H1 (cell line): ENCODE measurements at regions not wholly inside any gene's neighbourhood (a gene's known extent, or its start where the extent isn't known, plus 50 kb on each side); places are given as distances from the start of the nearest gene placed in this dataset.

Experiments used
- CTCF ChIA-PET: fragments of 300-600 bp; sonication (Branson Sonifier 250); formaldehyde crosslinking; loops from one replicate; lab custom pipeline; 2021; ENCODE audit not compliant: partially characterized antibody; lab: Charles Lee
- POLR2A ChIA-PET: fragments of 300-600 bp; sonication (Branson Sonifier 250); formaldehyde crosslinking; loops from one replicate; lab custom pipeline; 2021; ENCODE audit warnings: inconsistent platforms; ENCODE audit not compliant: partially characterized antibody; lab: Charles Lee
- DNase-seq, 2 experiments: peaks; one replicate each; pipeline versions ENCODE4 v3.0.0 to v3.0.0-alpha.2; 2010 to 2022; ENCODE audit warnings: low spot score in 2 of 2, low read depth in 1 of 2, mixed read lengths in 1 of 2
- FAIRE-seq: peaks from 2 replicates; lab custom pipeline; 2011; peaks lifted over from hg19 to GRCh38; lab: Jason Lieb, UNC
- H2AFZ ChIP-seq: 2 replicates; pipeline ENCODE4 v1.8.1; 2012; ENCODE audit warnings: low read length, inconsistent platforms
- H2AK5ac ChIP-seq: 2 replicates; pipeline ENCODE4 v1.6.1; 2013; ENCODE audit warnings: low read depth, low read length
- H2BK120ac ChIP-seq: replicated peaks from 2 replicates; pipeline ENCODE3; 2013; ENCODE audit warnings: low read depth, low read length, inconsistent platforms
- H2BK12ac ChIP-seq: 2 replicates; pipeline ENCODE4 v1.6.1; 2013; ENCODE audit warnings: low read depth, low read length
- H2BK15ac ChIP-seq: 2 replicates; pipeline ENCODE4 v1.6.1; 2013; ENCODE audit warnings: low read length
- H2BK20ac ChIP-seq: 2 replicates; pipeline ENCODE4 v1.6.1; 2013; ENCODE audit warnings: low read length
- H2BK5ac ChIP-seq: 2 replicates; pipeline ENCODE4 v1.6.1; 2013; ENCODE audit warnings: low read depth, low read length
- H3K14ac ChIP-seq: 2 replicates; pipeline ENCODE4 v1.6.1; 2013; ENCODE audit warnings: inconsistent platforms; ENCODE audit not compliant: insufficient read length
- H3K18ac ChIP-seq: 2 replicates; pipeline ENCODE4 v1.6.1; 2013; ENCODE audit warnings: low read length; ENCODE audit errors: extremely low read depth
- H3K23ac ChIP-seq: 2 replicates; pipeline ENCODE4 v1.6.1; 2013; ENCODE audit warnings: inconsistent platforms; ENCODE audit not compliant: insufficient read length
- H3K23me2 ChIP-seq: 2 replicates; pipeline ENCODE4 v1.6.1; 2013; ENCODE audit warnings: low read depth, low read length
- H3K27ac ChIP-seq: 2 replicates; pipeline ENCODE4 v1.6.1; 2011; ENCODE audit warnings: low read depth, low read length, inconsistent platforms
- H3K27me3 ChIP-seq, 4 experiments: replicated peaks in 1 of 4; 1 replicate in 1 of 4; 2 replicates in 3 of 4; pipeline versions ENCODE4 v1.6.1 to v1.8.1; 2011 to 2013; ENCODE audit warnings: low read length in 3 of 4, mild to moderate bottlenecking in 3 of 4, inconsistent platforms in 2 of 4, mixed read lengths in 2 of 4, moderate library complexity in 1 of 4; ENCODE audit not compliant: control insufficient read depth in 3 of 4, insufficient read depth in 3 of 4; ENCODE audit errors: extremely low read depth in 1 of 4
- H3K36me3 ChIP-seq, 4 experiments: 2 replicates each; pipeline versions ENCODE4 v1.6.1 to v1.8.1; 2011 to 2013; ENCODE audit warnings: mild to moderate bottlenecking in 4 of 4, low read length in 3 of 4, moderate library complexity in 2 of 4, control low read depth in 1 of 4, inconsistent platforms in 1 of 4; ENCODE audit not compliant: insufficient read depth in 4 of 4, control insufficient read depth in 2 of 4
- H3K4ac ChIP-seq: replicated peaks from 2 replicates; pipeline ENCODE3; 2013; ENCODE audit warnings: low read length, low read depth, mixed read lengths, inconsistent platforms; ENCODE audit not compliant: insufficient read length
- H3K4me1 ChIP-seq, 4 experiments: replicated peaks in 1 of 4; 1 replicate in 1 of 4; 2 replicates in 3 of 4; pipeline versions ENCODE4 v1.6.1 to v1.8.1; 2011 to 2013; ENCODE audit warnings: low read length in 3 of 4, inconsistent platforms in 2 of 4, mixed read lengths in 1 of 4; ENCODE audit not compliant: insufficient read depth in 4 of 4, control insufficient read depth in 3 of 4
- H3K4me2 ChIP-seq, 2 experiments: 2 replicates each; pipeline versions ENCODE4 v1.6.1 to v1.8.1; 2011 to 2013; ENCODE audit warnings: low read depth in 2 of 2, low read length in 2 of 2, control low read depth in 1 of 2, inconsistent platforms in 1 of 2, mild to moderate bottlenecking in 1 of 2; ENCODE audit not compliant: insufficient read depth in 1 of 2
- H3K4me3 ChIP-seq, 4 experiments: fragments of 200-600, 300-600 bp in 1 of 4; sonication (generic), shearing (Covaris generic), sonication (Bioruptor Twin) in 1 of 4; 2 replicates each; pipeline versions ENCODE4 v1.5.1 to v1.8.1; 2011 to 2016; ENCODE audit warnings: low read length in 4 of 4, low read depth in 3 of 4, control low read depth in 2 of 4, inconsistent platforms in 2 of 4, mild to moderate bottlenecking in 2 of 4, mixed read lengths in 1 of 4, moderate library complexity in 1 of 4; ENCODE audit not compliant: insufficient read depth in 2 of 4; ENCODE audit errors: extremely low read depth in 1 of 4
- H3K56ac ChIP-seq: replicated peaks from 2 replicates; pipeline ENCODE3; 2013; ENCODE audit warnings: low read depth, mild to moderate bottlenecking, mixed read lengths, low read length, inconsistent platforms; ENCODE audit not compliant: insufficient read length
- H3K79me1 ChIP-seq: 2 replicates; pipeline ENCODE4 v1.6.1; 2013; ENCODE audit warnings: low read depth, low read length, control low read depth
- H3K79me2 ChIP-seq, 2 experiments: 2 replicates each; pipeline versions ENCODE4 v1.6.1 to v1.8.1; 2012 to 2013; ENCODE audit warnings: low read length in 2 of 2, mild to moderate bottlenecking in 2 of 2, inconsistent platforms in 1 of 2; ENCODE audit not compliant: insufficient read depth in 2 of 2, control insufficient read depth in 1 of 2
- H3K9ac ChIP-seq, 4 experiments: replicated peaks in 1 of 4; 1 replicate in 1 of 4; 2 replicates in 3 of 4; pipeline versions ENCODE4 v1.6.1 to v1.8.1; 2011 to 2013; ENCODE audit warnings: low read depth in 3 of 4, low read length in 3 of 4, control low read depth in 2 of 4, mild to moderate bottlenecking in 2 of 4, moderate library complexity in 2 of 4, inconsistent platforms in 1 of 4; ENCODE audit errors: extremely low read depth in 1 of 4
- H3K9me3 ChIP-seq, 2 experiments: 2 replicates each; pipeline versions ENCODE4 v1.6.1 to v1.8.1; 2012 to 2013; ENCODE audit warnings: mild to moderate bottlenecking in 2 of 2, moderate library complexity in 2 of 2, control low read depth in 1 of 2, inconsistent platforms in 1 of 2, low read depth in 1 of 2, low read length in 1 of 2, mixed read lengths in 1 of 2; ENCODE audit not compliant: insufficient read depth in 2 of 2
- H4K20me1 ChIP-seq, 2 experiments: replicated peaks in 1 of 2; 2 replicates each; pipeline versions ENCODE3 to v1.8.1; 2011 to 2013; ENCODE audit warnings: inconsistent platforms in 2 of 2, low read length in 2 of 2, mild to moderate bottlenecking in 1 of 2; ENCODE audit not compliant: insufficient read depth in 2 of 2, control insufficient read depth in 1 of 2
- H4K5ac ChIP-seq: 2 replicates; pipeline ENCODE4 v1.6.1; 2013; ENCODE audit warnings: low read length, low read depth, mixed read lengths, inconsistent platforms; ENCODE audit not compliant: insufficient read length
- H4K8ac ChIP-seq: 2 replicates; pipeline ENCODE4 v1.8.0; 2013; ENCODE audit warnings: mild to moderate bottlenecking, moderate library complexity, low read length, inconsistent platforms; ENCODE audit not compliant: insufficient read depth; ENCODE audit errors: extremely low read depth
- H4K91ac ChIP-seq: replicated peaks from 2 replicates; pipeline ENCODE3; 2013; ENCODE audit warnings: low read length, mixed read lengths, inconsistent platforms; ENCODE audit not compliant: insufficient read length
- BCL11A ChIP-seq, 2 experiments: IDR thresholded peaks; one replicate each; pipeline ENCODE4 v1.6.1; 2011; ENCODE audit warnings: low read depth in 2 of 2, low read length in 2 of 2, mild to moderate bottlenecking in 2 of 2
- BRCA1 ChIP-seq: IDR thresholded peaks from 2 replicates; pipeline ENCODE4 v1.6.1; 2012; ENCODE audit warnings: low read depth, low read length, improper control_type of control experiment
- CEBPB ChIP-seq: IDR thresholded peaks from 2 replicates; pipeline ENCODE4 v1.6.1; 2012; ENCODE audit warnings: low read depth, low read length
- CHD1 ChIP-seq: IDR thresholded peaks from 2 replicates; pipeline ENCODE4 v1.6.1; 2012; ENCODE audit warnings: low read depth, low read length, improper control_type of control experiment
- GTF2F1 ChIP-seq: IDR thresholded peaks from 2 replicates; pipeline ENCODE4 v1.6.1; 2012; ENCODE audit warnings: low read depth, low read length, improper control_type of control experiment, borderline replicate concordance
- KDM4A ChIP-seq: IDR thresholded peaks from one replicate; pipeline ENCODE4 v1.7.1; 2012; ENCODE audit warnings: low read depth, mild to moderate bottlenecking, moderate library complexity, low read length, inconsistent platforms; ENCODE audit not compliant: severe bottlenecking
- NRF1 ChIP-seq: IDR thresholded peaks from 2 replicates; pipeline ENCODE4 v1.6.1; 2011; ENCODE audit warnings: mild to moderate bottlenecking, low read depth, low read length, improper control_type of control experiment
- POU5F1 ChIP-seq: IDR thresholded peaks from 2 replicates; pipeline ENCODE4 v1.6.1; 2011; ENCODE audit warnings: low read depth, mild to moderate bottlenecking, low read length, moderate library complexity
- SP1 ChIP-seq: IDR thresholded peaks from 2 replicates; pipeline ENCODE4 v1.6.1; 2011; ENCODE audit warnings: low read depth, low read length
- WGBS, 2 experiments: shearing (Covaris generic) in 1 of 2; methylation state at CpG; one replicate each; pipeline versions ENCODE4 v1.1.6 to v1.1.7; 2013 to 2015; ENCODE audit warnings: low lambda C conversion rate in 2 of 2, mixed read lengths in 2 of 2, inconsistent platforms in 1 of 2, low coverage in 1 of 2, missing lambda C conversion rate in 1 of 2; ENCODE audit not compliant: insufficient replicate concordance in 2 of 2, insufficient coverage in 1 of 2, insufficient read length in 1 of 2; ENCODE audit errors: extremely low coverage in 1 of 2, missing lambda C conversion rate in 1 of 2; 5-methylcytosine and 5-hydroxymethylcytosine counted together
- TF ChIP-seq, protein P1 (sequence below), 3 experiments: IDR thresholded peaks; 1 replicate in 2 of 3; 2 replicates in 1 of 3; pipeline versions ENCODE4 v1.5.1 to v1.6.1; 2011; ENCODE audit warnings: low read length in 3 of 3, mild to moderate bottlenecking in 3 of 3, inconsistent platforms in 2 of 3, low read depth in 1 of 3, moderate library complexity in 1 of 3; ENCODE audit not compliant: insufficient read depth in 1 of 3; ENCODE audit errors: control extremely low read depth in 1 of 3
- TF ChIP-seq, protein P2 (sequence below): IDR thresholded peaks from 2 replicates; pipeline ENCODE4 v1.6.1; 2012; ENCODE audit warnings: inconsistent platforms

DNA sequence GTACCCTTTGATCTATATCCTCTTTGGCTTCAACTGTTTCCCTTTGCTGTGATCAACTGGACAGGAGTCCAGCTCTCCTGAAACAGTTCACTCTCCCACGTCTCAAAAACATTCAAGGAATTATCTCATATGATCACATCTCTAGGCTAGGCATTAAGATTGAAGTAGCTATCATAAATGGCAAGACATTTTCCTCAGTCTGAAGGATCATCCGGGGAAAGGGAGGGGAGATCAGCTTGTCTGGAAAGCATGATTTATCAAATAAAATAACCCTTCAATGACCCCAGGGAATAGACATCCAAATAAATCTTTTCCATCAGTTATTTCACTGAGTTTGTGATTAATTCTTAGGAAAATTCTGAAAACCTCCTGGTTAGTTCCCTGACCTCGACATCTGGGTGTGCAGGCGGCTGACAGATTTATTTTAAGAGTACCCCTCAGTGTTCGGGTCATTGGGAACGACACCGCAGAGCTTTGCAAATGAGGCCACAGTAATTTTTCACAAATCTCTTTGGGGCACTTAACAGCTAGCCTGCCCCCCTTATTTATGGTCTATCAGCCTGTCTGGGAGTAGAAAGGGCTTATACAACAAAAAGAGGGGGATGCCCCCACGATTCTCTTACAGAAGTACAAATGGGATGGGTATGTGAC is 65.8 kb downstream of the NSMCE3 start:
- Histone ChIP-seq H2BK5ac (no peak overlapping the region), H3K27ac (no peak overlapping the region), H3K4me1 (peaks cover 0 to 5% (median 1%) of the 10 kb centered on the region in 4 experiments; a peak in 3 of 7 replicates), H2BK15ac (no peak overlapping the region), H3K79me2 (no peaks in the 10 kb centered on the region), H2BK20ac (no peak overlapping the region), H2AK5ac (no peak overlapping the region), H3K9ac (no peak overlapping the region), H3K18ac (no peak overlapping the region), H4K91ac (no peak overlapping the region), H3K23me2 (no peaks in the 10 kb centered on the region), H3K56ac (no peak overlapping the region), H3K9me3 (0 out of 4 replicates have a peak, but pooled peaks cover 0 to 3% of the 10 kb centered on the region in 2 experiments), H3K4me3 (no peak overlapping the region), H2BK12ac (no peak overlapping the region), H3K36me3 (no peaks in the 10 kb centered on the region), H2BK120ac (no peak overlapping the region), H3K79me1 (no peaks in the 10 kb centered on the region), H4K5ac (no peak overlapping the region), H3K14ac (no peak overlapping the region), H3K23ac (no peak overlapping the region), H2AFZ (no peak overlapping the region), H3K27me3 (no peaks in the 10 kb centered on the region), H3K4me2 (no peak overlapping the region), H4K20me1 (no peaks in the 10 kb centered on the region), H3K4ac (no peak overlapping the region), H4K8ac (no peak overlapping the region)
- DNase-seq (peak in 1 of 2 experiments; percentile 8), FAIRE-seq (no peak)
- TF ChIP-seq, protein P1, sequence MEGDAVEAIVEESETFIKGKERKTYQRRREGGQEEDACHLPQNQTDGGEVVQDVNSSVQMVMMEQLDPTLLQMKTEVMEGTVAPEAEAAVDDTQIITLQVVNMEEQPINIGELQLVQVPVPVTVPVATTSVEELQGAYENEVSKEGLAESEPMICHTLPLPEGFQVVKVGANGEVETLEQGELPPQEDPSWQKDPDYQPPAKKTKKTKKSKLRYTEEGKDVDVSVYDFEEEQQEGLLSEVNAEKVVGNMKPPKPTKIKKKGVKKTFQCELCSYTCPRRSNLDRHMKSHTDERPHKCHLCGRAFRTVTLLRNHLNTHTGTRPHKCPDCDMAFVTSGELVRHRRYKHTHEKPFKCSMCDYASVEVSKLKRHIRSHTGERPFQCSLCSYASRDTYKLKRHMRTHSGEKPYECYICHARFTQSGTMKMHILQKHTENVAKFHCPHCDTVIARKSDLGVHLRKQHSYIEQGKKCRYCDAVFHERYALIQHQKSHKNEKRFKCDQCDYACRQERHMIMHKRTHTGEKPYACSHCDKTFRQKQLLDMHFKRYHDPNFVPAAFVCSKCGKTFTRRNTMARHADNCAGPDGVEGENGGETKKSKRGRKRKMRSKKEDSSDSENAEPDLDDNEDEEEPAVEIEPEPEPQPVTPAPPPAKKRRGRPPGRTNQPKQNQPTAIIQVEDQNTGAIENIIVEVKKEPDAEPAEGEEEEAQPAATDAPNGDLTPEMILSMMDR (IDR thresholded peaks at IDR 0.05; ENCODE audit: control extremely low read depth in 1 of 3, insufficient read depth in 1 of 3, low read depth in 1 of 3, low read length in 3 of 3): no peak
- TF ChIP-seq CEBPB (no peak), GTF2F1 (no peak), POU5F1 (no peak), NRF1 (no peak), BCL11A (IDR thresholded peaks at IDR 0.05; ENCODE audit: low read depth in 2 of 2, low read length in 2 of 2) (no peak), BRCA1 (no peak), SP1 (no peak), CHD1 (no peak), KDM4A (no peak)
- TF ChIP-seq, protein P2, sequence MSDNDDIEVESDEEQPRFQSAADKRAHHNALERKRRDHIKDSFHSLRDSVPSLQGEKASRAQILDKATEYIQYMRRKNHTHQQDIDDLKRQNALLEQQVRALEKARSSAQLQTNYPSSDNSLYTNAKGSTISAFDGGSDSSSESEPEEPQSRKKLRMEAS: no peak
- POLR2A ChIA-PET: no interaction called here
- 93% methylated on average over 8 of the region's 8 CpGs; no CpG with 5 or more reads in 1 of the 2 experiments for WGBS, 2 experiments
- CTCF ChIA-PET: no interaction called here
